Muscle of arm (tissue), 1 donor: ENCODE measurements at regions not wholly inside any gene's neighbourhood (a gene's known extent, or its start where the extent isn't known, plus 50 kb on each side); places are given as distances from the start of the nearest gene placed in this dataset.
"Not testable (repeated sequence)": the region's sequence is repeated elsewhere in the genome, so short reads cannot be mapped to it uniquely, and the experiment has no call there.

Experiments used
- DNase-seq: peaks from one replicate; pipeline ENCODE4 v3.0.0-alpha.2; 2013

GRCh38 chr4:183814461-183814860 is 90.6 kb upstream of the STOX2 start:
- DNase-seq = no peak

- no peak for DNase-seq
Measured at GRCh38 chr4:183816077-183816476, 89.0 kb upstream of the STOX2 start.

- no peak for DNase-seq
Measured at GRCh38 chr4:183816882-183817509, 88.1 kb upstream of the STOX2 start.

- not testable (repeated sequence) for DNase-seq
Measured at GRCh38 chr4:183818591-183818990, 86.5 kb upstream of the STOX2 start.

GRCh38 chr4:183821076-183821853 is 83.8 kb upstream of the STOX2 start:
- DNase-seq = no peak

- DNase-seq = peak; percentile 39
Measured at GRCh38 chr4:183823434-183823833, 81.7 kb upstream of the STOX2 start.

GRCh38 chr4:183825346-183825745 is 79.8 kb upstream of the STOX2 start:
- DNase-seq = no peak

GRCh38 chr4:183826461-183826860 is 78.6 kb upstream of the STOX2 start:
- DNase-seq = no peak

- no peak for DNase-seq
Measured at GRCh38 chr4:183828125-183828524, 77.0 kb upstream of the STOX2 start.

- no peak for DNase-seq
Measured at GRCh38 chr4:183828839-183829238, 76.3 kb upstream of the STOX2 start.

GRCh38 chr4:183830438-183830985 is 74.6 kb upstream of the STOX2 start:
- DNase-seq = no peak

- DNase-seq = no peak
Measured at GRCh38 chr4:183831026-183831446, 74.1 kb upstream of the STOX2 start.

GRCh38 chr4:183831683-183832082 is 73.4 kb upstream of the STOX2 start:
- DNase-seq = no peak

GRCh38 chr4:183832776-183833450 is 72.2 kb upstream of the STOX2 start:
- DNase-seq = no peak

- DNase-seq = no peak
Measured at GRCh38 chr4:183834252-183834651, 70.9 kb upstream of the STOX2 start.

GRCh38 chr4:183837222-183837621 is 67.9 kb upstream of the STOX2 start:
- DNase-seq = no peak

GRCh38 chr4:183838987-183839712 is 66.0 kb upstream of the STOX2 start:
- peak; percentile 51 for DNase-seq

GRCh38 chr4:183840311-183840710 is 64.8 kb upstream of the STOX2 start:
- DNase-seq = peak; percentile 86

GRCh38 chr4:183841001-183841400 is 64.1 kb upstream of the STOX2 start:
- DNase-seq = no peak

GRCh38 chr4:183842129-183842528 is 63.0 kb upstream of the STOX2 start:
- no peak for DNase-seq

GRCh38 chr4:183843248-183843671 is 61.8 kb upstream of the STOX2 start:
- no peak for DNase-seq

- no peak for DNase-seq
Measured at GRCh38 chr4:183846951-183847350, 58.2 kb upstream of the STOX2 start.
